K562 (cell line): ENCODE measurements at regions not wholly inside any gene's neighbourhood (a gene's known extent, or its start where the extent isn't known, plus 50 kb on each side); places are given as distances from the start of the nearest gene placed in this dataset.

ENCODE experiments used
- E2F3 ChIP-seq: fragments of 250-450 bp; sonication (Bioruptor Pico); IDR thresholded peaks from 2 replicates; pipeline ENCODE4 v1.4.0; 2020; ENCODE audit warnings: mild to moderate bottlenecking
- FOXA3 ChIP-seq, 2 experiments: fragments of 450-650 bp in 1 of 2; sonication (generic) in 1 of 2; formaldehyde crosslinking; IDR thresholded peaks in 1 of 2; conservative IDR thresholded peaks in 1 of 2; 2 replicates each; pipeline versions ENCODE4 v1.4.0 to v1.8.0; 2020 to 2022; ENCODE audit warnings: mild to moderate bottlenecking in 2 of 2, missing genetic modification reagents in 1 of 2
- HNRNPH1 ChIP-seq: fragments of 200-400 bp; formaldehyde crosslinking; optimal IDR thresholded peaks from 2 replicates; pipeline ENCODE3; 2017; ENCODE audit warnings: low read depth, mild to moderate bottlenecking, low read length, moderate library complexity
- MAFG ChIP-seq: fragments of 450-650 bp; conservative IDR thresholded peaks from 2 replicates; pipeline ENCODE4 v1.6.1; 2016; ENCODE audit warnings: missing genetic modification characterization, missing compliant biosample characterization
- ZNF165 ChIP-seq: fragments of 250-450 bp; sonication (Bioruptor Pico); IDR thresholded peaks from 2 replicates; pipeline ENCODE4 v1.4.0; 2020; ENCODE audit warnings: borderline replicate concordance
- ZNF384 ChIP-seq: IDR thresholded peaks from 2 replicates; pipeline ENCODE4 v1.6.1; 2012; ENCODE audit warnings: low read depth, low read length, improper control_type of control experiment
- TF ChIP-seq, protein P1 (sequence below): sonication (generic); formaldehyde crosslinking; IDR thresholded peaks from 2 replicates; pipeline ENCODE4 v1.9.0; 2022; ENCODE audit warnings: mild to moderate bottlenecking, missing genetic modification reagents
- TF ChIP-seq, protein P2 (sequence below), 2 experiments: fragments of 250-450 bp in 1 of 2; fragments of 450-650 bp in 1 of 2; sonication (Bioruptor Pico) in 1 of 2; IDR thresholded peaks; 2 replicates each; pipeline versions ENCODE4 v1.6.1 to v1.8.0; 2016 to 2021; ENCODE audit warnings: mild to moderate bottlenecking in 2 of 2, moderate library complexity in 2 of 2, missing compliant biosample characterization in 1 of 2, missing genetic modification characterization in 1 of 2
- TF ChIP-seq, protein P3 (sequence below): fragments of 250-450 bp; sonication (Bioruptor Pico); IDR thresholded peaks from 2 replicates; pipeline ENCODE4 v1.5.0; 2022; ENCODE audit warnings: mild to moderate bottlenecking

DNA sequence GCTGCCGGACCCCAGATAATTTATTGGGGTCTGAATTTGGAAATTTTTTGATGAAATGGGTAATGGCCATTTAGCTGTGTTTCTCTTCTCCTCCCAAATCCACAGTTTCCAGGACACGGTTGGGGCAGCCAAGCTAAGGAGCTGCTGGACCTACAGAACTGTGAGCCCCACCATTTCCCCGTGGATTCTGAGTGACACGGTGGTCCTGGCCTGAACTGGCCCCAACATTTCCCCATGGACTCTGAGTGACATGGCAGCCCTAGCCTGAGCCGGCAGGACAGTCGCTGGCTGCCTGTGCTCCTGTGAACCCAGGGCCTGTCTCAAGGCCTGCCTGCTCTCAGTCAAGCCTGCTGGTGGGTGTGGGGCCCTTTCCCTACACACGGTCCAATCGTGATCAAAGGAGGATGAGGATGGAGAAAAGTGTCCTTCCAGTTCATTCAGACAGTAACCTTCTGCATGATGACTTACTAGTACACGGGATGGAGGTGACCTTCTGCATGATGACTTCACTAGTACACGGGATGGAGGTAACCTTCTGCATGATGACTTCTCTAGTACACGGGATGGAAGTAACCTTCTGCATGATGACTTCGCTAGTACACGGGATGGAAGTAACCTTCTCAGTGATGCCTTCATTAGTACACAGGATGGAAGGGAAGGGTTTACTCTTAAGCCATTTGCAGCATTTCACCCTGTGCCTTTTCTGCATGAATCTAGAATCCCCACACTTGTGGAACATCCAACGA is 359.9 kb downstream of the GLRX3 start (continued):
- TF ChIP-seq, protein P1, sequence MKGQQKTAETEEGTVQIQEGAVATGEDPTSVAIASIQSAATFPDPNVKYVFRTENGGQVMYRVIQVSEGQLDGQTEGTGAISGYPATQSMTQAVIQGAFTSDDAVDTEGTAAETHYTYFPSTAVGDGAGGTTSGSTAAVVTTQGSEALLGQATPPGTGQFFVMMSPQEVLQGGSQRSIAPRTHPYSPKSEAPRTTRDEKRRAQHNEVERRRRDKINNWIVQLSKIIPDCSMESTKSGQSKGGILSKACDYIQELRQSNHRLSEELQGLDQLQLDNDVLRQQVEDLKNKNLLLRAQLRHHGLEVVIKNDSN (CRISPR knock-in tag): no peak
- TF ChIP-seq, protein P2, sequence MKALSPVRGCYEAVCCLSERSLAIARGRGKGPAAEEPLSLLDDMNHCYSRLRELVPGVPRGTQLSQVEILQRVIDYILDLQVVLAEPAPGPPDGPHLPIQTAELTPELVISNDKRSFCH (CRISPR knock-in tag; IDR thresholded peaks at IDR 0.05): no peak
- TF ChIP-seq, protein P2 (tag; IDR thresholded peaks at IDR 0.05): no peak
- TF ChIP-seq ZNF384 (no peak), E2F3 (no peak), ZNF165 (CRISPR knock-in tag) (no peak), MAFG (tag) (no peak), HNRNPH1 (no peak), FOXA3 (CRISPR knock-in tag; conservative IDR thresholded peaks at IDR 0.05 in 1 of 2, IDR thresholded peaks at IDR 0.05 in 1 of 2) (no peak)
- TF ChIP-seq, protein P3, sequence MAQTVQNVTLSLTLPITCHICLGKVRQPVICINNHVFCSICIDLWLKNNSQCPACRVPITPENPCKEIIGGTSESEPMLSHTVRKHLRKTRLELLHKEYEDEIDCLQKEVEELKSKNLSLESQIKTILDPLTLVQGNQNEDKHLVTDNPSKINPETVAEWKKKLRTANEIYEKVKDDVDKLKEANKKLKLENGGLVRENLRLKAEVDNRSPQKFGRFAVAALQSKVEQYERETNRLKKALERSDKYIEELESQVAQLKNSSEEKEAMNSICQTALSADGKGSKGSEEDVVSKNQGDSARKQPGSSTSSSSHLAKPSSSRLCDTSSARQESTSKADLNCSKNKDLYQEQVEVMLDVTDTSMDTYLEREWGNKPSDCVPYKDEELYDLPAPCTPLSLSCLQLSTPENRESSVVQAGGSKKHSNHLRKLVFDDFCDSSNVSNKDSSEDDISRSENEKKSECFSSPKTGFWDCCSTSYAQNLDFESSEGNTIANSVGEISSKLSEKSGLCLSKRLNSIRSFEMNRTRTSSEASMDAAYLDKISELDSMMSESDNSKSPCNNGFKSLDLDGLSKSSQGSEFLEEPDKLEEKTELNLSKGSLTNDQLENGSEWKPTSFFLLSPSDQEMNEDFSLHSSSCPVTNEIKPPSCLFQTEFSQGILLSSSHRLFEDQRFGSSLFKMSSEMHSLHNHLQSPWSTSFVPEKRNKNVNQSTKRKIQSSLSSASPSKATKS (CRISPR knock-in tag): no peak
